ENCODE measurements at regions not wholly inside any gene's neighbourhood (a gene's known extent, or its start where the extent isn't known, plus 50 kb on each side); places are given as distances from the start of the nearest gene placed in this dataset.

- DNase-seq = no peak
Measured at GRCh38 chr16:85991425-85991824, 92.5 kb downstream of the IRF8 start.

GRCh38 chr16:85991856-85992255 lies 92.9 kb downstream of the IRF8 start:
- no peak for DNase-seq

GRCh38 chr16:85992359-85992758 lies 93.4 kb downstream of the IRF8 start:
- DNase-seq = no peak

- DNase-seq = no peak
Measured at GRCh38 chr16:85992779-85993178, 93.8 kb downstream of the IRF8 start.

GRCh38 chr16:85994492-85995490 lies 95.8 kb downstream of the IRF8 start:
- no peak for DNase-seq

- peak; percentile 49 to 61 for DNase-seq
Measured at GRCh38 chr16:85995541-85996423, 96.8 kb downstream of the IRF8 start.

GRCh38 chr16:85996843-85997242 lies 97.9 kb downstream of the IRF8 start:
- DNase-seq = no peak

GRCh38 chr16:85998171-85998867 lies 99.4 kb downstream of the IRF8 start:
- DNase-seq = no peak

- no peak for DNase-seq
Measured at GRCh38 chr16:85998868-85999729, 100.1 kb downstream of the IRF8 start.

GRCh38 chr16:85999778-86000177 lies 100.8 kb downstream of the IRF8 start:
- DNase-seq = no peak

GRCh38 chr16:86002178-86002900 lies 103.4 kb downstream of the IRF8 start:
- no peak for DNase-seq

GRCh38 chr16:86007524-86007923 lies 108.6 kb downstream of the IRF8 start:
- DNase-seq = no peak

GRCh38 chr16:86010680-86011141 lies 111.7 kb downstream of the IRF8 start:
- DNase-seq = no peak

GRCh38 chr16:86011532-86011931 lies 112.6 kb downstream of the IRF8 start:
- no peak for DNase-seq

- no peak for DNase-seq
Measured at GRCh38 chr16:86012221-86012620, 113.3 kb downstream of the IRF8 start.

GRCh38 chr16:86013867-86014266 lies 114.9 kb downstream of the IRF8 start:
- no peak for DNase-seq

GRCh38 chr16:86015606-86016005 lies 116.6 kb downstream of the IRF8 start:
- DNase-seq = no peak

GRCh38 chr16:86016201-86016965 lies 117.4 kb downstream of the IRF8 start:
- peak; percentile 44 to 54 for DNase-seq

GRCh38 chr16:86018071-86018470 lies 119.1 kb downstream of the IRF8 start:
- no peak for DNase-seq

- no peak for DNase-seq
Measured at GRCh38 chr16:86018487-86018886, 119.5 kb downstream of the IRF8 start.

Measured in stimulated activated CD4-positive, alpha-beta T cell treated with anti-CD3 and anti-CD28 coated beads, Interleukin-2, amount 100 ng/mL, for 24 hours (primary cell).